ENCODE measurements at regions not wholly inside any gene's neighbourhood (a gene's known extent, or its start where the extent isn't known, plus 50 kb on each side); places are given as distances from the start of the nearest gene placed in this dataset.

GRCh38 chr14:48936362-48936761 lies 649.8 kb downstream of the RPS29 start:
- TF ChIP-seq YY1 (IDR thresholded peaks at IDR 0.05; ENCODE audit: insufficient read depth, insufficient read length) (no peak), ZNF274 (IDR thresholded peaks at IDR 0.05; ENCODE audit: low read depth, low read length) (no peak), SUZ12 (IDR thresholded peaks at IDR 0.05; ENCODE audit: extremely low read depth, insufficient read depth, insufficient read length) (no peak)
